ES-I3 (cell line): ENCODE measurements at regions not wholly inside any gene's neighbourhood (a gene's known extent, or its start where the extent isn't known, plus 50 kb on each side); places are given as distances from the start of the nearest gene placed in this dataset.

Source experiments
- H3K36me3 ChIP-seq: 2 replicates; pipeline ENCODE4 v1.6.1; 2013; ENCODE audit warnings: mild to moderate bottlenecking, low read length, control low read depth, moderate library complexity; ENCODE audit not compliant: insufficient read depth
- H3K4me1 ChIP-seq: 2 replicates; pipeline ENCODE4 v1.6.1; 2013; ENCODE audit warnings: mild to moderate bottlenecking, control low read depth, low read length; ENCODE audit not compliant: insufficient read depth
- H3K9ac ChIP-seq: 2 replicates; pipeline ENCODE4 v1.6.1; 2013; ENCODE audit warnings: low read depth, mild to moderate bottlenecking, low read length, moderate library complexity
- H3K9me3 ChIP-seq: 2 replicates; pipeline ENCODE4 v1.6.1; 2013; ENCODE audit warnings: mild to moderate bottlenecking, low read length, moderate library complexity; ENCODE audit not compliant: control insufficient read depth, insufficient read depth

- no peak overlapping the region for H3K9ac ChIP-seq
- no peaks in the 10 kb centered on the region for H3K36me3 ChIP-seq
- H3K4me1 ChIP-seq: peaks cover 7% of the 10 kb centered on the region; the same call in 1 of the 2 replicates
- H3K9me3 ChIP-seq: no peaks in the 10 kb centered on the region
These were observed 262.8 kb upstream of the KLF14 start for GRCh38 chr7:130996833-130997231.

GRCh38 chr7:130998993-130999602 is 265.1 kb upstream of the KLF14 start:
- H3K9me3 ChIP-seq: no peaks in the 10 kb centered on the region
- H3K4me1 ChIP-seq: peaks cover 6% of the 10 kb centered on the region; the same call in 1 of the 2 replicates
- no peaks in the 10 kb centered on the region for H3K36me3 ChIP-seq
- no peak overlapping the region for H3K9ac ChIP-seq

- no peaks in the 10 kb centered on the region; the same call in 1 of the 2 replicates for H3K4me1 ChIP-seq
- H3K9me3 ChIP-seq: no peaks in the 10 kb centered on the region
- H3K36me3 ChIP-seq: no peaks in the 10 kb centered on the region
- no peak overlapping the region for H3K9ac ChIP-seq
These were observed 265.9 kb upstream of the KLF14 start for GRCh38 chr7:130999926-131000325.

GRCh38 chr7:131000389-131000788 is 266.4 kb upstream of the KLF14 start:
- Histone ChIP-seq H3K4me1 (no peaks in the 10 kb centered on the region; the same call in 1 of the 2 replicates), H3K9me3 (no peaks in the 10 kb centered on the region), H3K9ac (no peak overlapping the region), H3K36me3 (no peaks in the 10 kb centered on the region)

GRCh38 chr7:131000873-131001272 is 266.9 kb upstream of the KLF14 start:
- Histone ChIP-seq H3K36me3 (no peaks in the 10 kb centered on the region), H3K9ac (no peak overlapping the region), H3K4me1 (no peaks in the 10 kb centered on the region; the same call in 1 of the 2 replicates), H3K9me3 (no peaks in the 10 kb centered on the region)

GRCh38 chr7:131002600-131002999 is 268.6 kb upstream of the KLF14 start:
- Histone ChIP-seq H3K4me1 (peaks cover 5% of the 10 kb centered on the region; the same call in 1 of the 2 replicates), H3K9ac (no peak overlapping the region), H3K9me3 (no peaks in the 10 kb centered on the region), H3K36me3 (no peaks in the 10 kb centered on the region)

- Histone ChIP-seq H3K36me3 (no peaks in the 10 kb centered on the region), H3K4me1 (peaks cover 8% of the 10 kb centered on the region), H3K9me3 (no peaks in the 10 kb centered on the region), H3K9ac (no peak overlapping the region)
These were observed 269.6 kb upstream of the KLF14 start for GRCh38 chr7:131003634-131004033.

GRCh38 chr7:131004371-131004770 is 270.4 kb upstream of the KLF14 start:
- H3K9ac ChIP-seq: no peak overlapping the region
- H3K9me3 ChIP-seq: no peaks in the 10 kb centered on the region
- no peaks in the 10 kb centered on the region for H3K36me3 ChIP-seq
- H3K4me1 ChIP-seq: peaks cover 8% of the 10 kb centered on the region

- peak overlapping the region; percentile 23; the same call in 1 of the 2 replicates for H3K9ac ChIP-seq
- no peaks in the 10 kb centered on the region for H3K36me3 ChIP-seq
- H3K9me3 ChIP-seq: no peaks in the 10 kb centered on the region
- peaks cover 12% of the 10 kb centered on the region for H3K4me1 ChIP-seq
These were observed 273.7 kb upstream of the KLF14 start for GRCh38 chr7:131007439-131008330.

- H3K9me3 ChIP-seq: no peaks in the 10 kb centered on the region
- no peak overlapping the region for H3K9ac ChIP-seq
- H3K36me3 ChIP-seq: no peaks in the 10 kb centered on the region
- peaks cover 18% of the 10 kb centered on the region for H3K4me1 ChIP-seq
These were observed 275.1 kb upstream of the KLF14 start for GRCh38 chr7:131008840-131009711.

- Histone ChIP-seq H3K9ac (no peak overlapping the region), H3K36me3 (no peaks in the 10 kb centered on the region), H3K9me3 (no peaks in the 10 kb centered on the region), H3K4me1 (peaks cover 18% of the 10 kb centered on the region)
These were observed 276.2 kb upstream of the KLF14 start for GRCh38 chr7:131010029-131010716.

GRCh38 chr7:131010717-131011431 is 276.9 kb upstream of the KLF14 start:
- H3K36me3 ChIP-seq: peaks cover 3% of the 10 kb centered on the region; the same call in 1 of the 2 replicates
- H3K9ac ChIP-seq: no peak overlapping the region
- H3K4me1 ChIP-seq: peaks cover 18% of the 10 kb centered on the region
- no peaks in the 10 kb centered on the region for H3K9me3 ChIP-seq

GRCh38 chr7:131011432-131011742 is 277.4 kb upstream of the KLF14 start:
- H3K9ac ChIP-seq: no peak overlapping the region

More at GRCh38 chr7:131011432-131011742, 277.4 kb upstream of the KLF14 start:
- peaks cover 18% of the 10 kb centered on the region for H3K4me1 ChIP-seq
- no peaks in the 10 kb centered on the region for H3K9me3 ChIP-seq
- H3K36me3 ChIP-seq: peaks cover 3% of the 10 kb centered on the region; the same call in 1 of the 2 replicates
